ENCODE measurements at regions not wholly inside any gene's neighbourhood (a gene's known extent, or its start where the extent isn't known, plus 50 kb on each side); places are given as distances from the start of the nearest gene placed in this dataset.

DNA sequence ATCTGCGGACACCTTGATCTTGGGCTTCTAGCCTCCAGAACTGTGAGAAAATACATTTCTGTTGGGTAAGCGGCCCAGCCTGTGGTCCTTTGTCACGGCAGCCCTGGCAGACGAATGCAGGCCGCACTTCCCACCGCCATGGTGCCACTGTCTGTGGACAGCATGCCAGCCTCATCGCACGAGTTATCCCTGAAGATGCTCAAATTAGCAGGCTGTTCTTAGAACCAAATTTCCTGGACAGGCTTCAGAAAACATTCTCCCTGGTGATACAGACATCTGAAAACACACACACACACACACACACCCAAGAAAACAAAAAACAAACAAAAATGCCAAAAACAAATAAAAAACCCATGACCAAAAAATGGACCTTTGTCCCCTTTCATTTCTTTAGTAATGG is 343.5 kb upstream of the GATB start:
- Histone ChIP-seq H3K4ac (ENCODE audit: low read depth, low read length) (no peak overlapping the region), H2AK5ac (ENCODE audit: insufficient read length, low read length) (no peak overlapping the region), H4K8ac (replicated peaks; ENCODE audit: insufficient read length, low read depth, low read length) (no peak overlapping the region), H4K5ac (ENCODE audit: insufficient read length, low read depth, low read length) (no peak overlapping the region), H2BK5ac (ENCODE audit: insufficient read length, low read length) (no peak overlapping the region), H4K20me1 (ENCODE audit: control insufficient read depth, insufficient read depth, insufficient read length) (no peaks in the 10 kb centered on the region), H3K56ac (ENCODE audit: insufficient read length, low read depth, low read length) (no peak overlapping the region), H2BK15ac (ENCODE audit: low read depth, low read length) (no peak overlapping the region), H4K91ac (ENCODE audit: insufficient read length, low read depth, low read length) (no peak overlapping the region), H3K23ac (ENCODE audit: insufficient read length, low read depth, low read length) (no peak overlapping the region), H2BK12ac (ENCODE audit: insufficient read length, low read depth, low read length) (no peak overlapping the region), H2BK120ac (ENCODE audit: low read depth, low read length, poor library complexity, severe bottlenecking) (no peak overlapping the region), H3K27me3 (ENCODE audit: insufficient read depth, low read length) (no peaks in the 10 kb centered on the region), H3K18ac (ENCODE audit: insufficient read length, low read depth, low read length) (no peak overlapping the region), H3K9me3 (ENCODE audit: control insufficient read depth, low read depth, low read length) (no peaks in the 10 kb centered on the region), H2BK20ac (ENCODE audit: low read depth, low read length, poor library complexity, severe bottlenecking) (no peak overlapping the region), H3K14ac (ENCODE audit: insufficient read depth, low read length) (no peak overlapping the region), H3K79me2 (ENCODE audit: insufficient read depth, low read length) (no peaks in the 10 kb centered on the region), H3K27ac (ENCODE audit: insufficient read length, low read depth, low read length) (no peak overlapping the region), H3K9ac (ENCODE audit: extremely low read depth, insufficient read length, low read length) (no peak overlapping the region), H3K79me1 (ENCODE audit: insufficient read depth, low read depth, low read length, poor library complexity, severe bottlenecking) (no peaks in the 10 kb centered on the region), H3K4me1 (ENCODE audit: insufficient read depth, low read length) (peaks cover 3% of the 10 kb centered on the region; the same call in 1 of the 2 replicates), H3K4me2 (ENCODE audit: insufficient read depth, insufficient read length, low read length) (no peak overlapping the region), H2AFZ (ENCODE audit: low read length) (no peak overlapping the region), H3K23me2 (ENCODE audit: insufficient read length, low read depth, low read length, poor library complexity, severe bottlenecking) (no peaks in the 10 kb centered on the region), H3T11ph (ENCODE audit: low read length) (no peak overlapping the region)
- no peak for DNase-seq
- TF ChIP-seq, protein P1, sequence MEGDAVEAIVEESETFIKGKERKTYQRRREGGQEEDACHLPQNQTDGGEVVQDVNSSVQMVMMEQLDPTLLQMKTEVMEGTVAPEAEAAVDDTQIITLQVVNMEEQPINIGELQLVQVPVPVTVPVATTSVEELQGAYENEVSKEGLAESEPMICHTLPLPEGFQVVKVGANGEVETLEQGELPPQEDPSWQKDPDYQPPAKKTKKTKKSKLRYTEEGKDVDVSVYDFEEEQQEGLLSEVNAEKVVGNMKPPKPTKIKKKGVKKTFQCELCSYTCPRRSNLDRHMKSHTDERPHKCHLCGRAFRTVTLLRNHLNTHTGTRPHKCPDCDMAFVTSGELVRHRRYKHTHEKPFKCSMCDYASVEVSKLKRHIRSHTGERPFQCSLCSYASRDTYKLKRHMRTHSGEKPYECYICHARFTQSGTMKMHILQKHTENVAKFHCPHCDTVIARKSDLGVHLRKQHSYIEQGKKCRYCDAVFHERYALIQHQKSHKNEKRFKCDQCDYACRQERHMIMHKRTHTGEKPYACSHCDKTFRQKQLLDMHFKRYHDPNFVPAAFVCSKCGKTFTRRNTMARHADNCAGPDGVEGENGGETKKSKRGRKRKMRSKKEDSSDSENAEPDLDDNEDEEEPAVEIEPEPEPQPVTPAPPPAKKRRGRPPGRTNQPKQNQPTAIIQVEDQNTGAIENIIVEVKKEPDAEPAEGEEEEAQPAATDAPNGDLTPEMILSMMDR (conservative IDR thresholded peaks at IDR 0.05), result no peak
- Mint-ChIP-seq H3K9me3 (no peaks in the 10 kb centered on the region), H3K27me3 (ENCODE audit: low read depth) (peaks cover 4% of the 10 kb centered on the region), H3K36me3 (ENCODE audit: insufficient read depth in 1 of 3, low read depth in 3 of 3) (no peaks in the 10 kb centered on the region; a peak in 1 of 7 replicates), H3K4me1 (peaks cover 14 to 16% of the 10 kb centered on the region in 2 experiments), H3K4me3 (no peak overlapping the region), H3K27ac (no peak overlapping the region)
- no CpG with 5 or more reads among the region's 8 CpGs for WGBS (ENCODE audit: extremely low coverage, insufficient read length, low lambda C conversion rate)
